ENCODE measurements at regions not wholly inside any gene's neighbourhood (a gene's known extent, or its start where the extent isn't known, plus 50 kb on each side); places are given as distances from the start of the nearest gene placed in this dataset.
"Not testable (repeated sequence)": the region's sequence is repeated elsewhere in the genome, so short reads cannot be mapped to it uniquely, and the experiment has no call there.

DNA sequence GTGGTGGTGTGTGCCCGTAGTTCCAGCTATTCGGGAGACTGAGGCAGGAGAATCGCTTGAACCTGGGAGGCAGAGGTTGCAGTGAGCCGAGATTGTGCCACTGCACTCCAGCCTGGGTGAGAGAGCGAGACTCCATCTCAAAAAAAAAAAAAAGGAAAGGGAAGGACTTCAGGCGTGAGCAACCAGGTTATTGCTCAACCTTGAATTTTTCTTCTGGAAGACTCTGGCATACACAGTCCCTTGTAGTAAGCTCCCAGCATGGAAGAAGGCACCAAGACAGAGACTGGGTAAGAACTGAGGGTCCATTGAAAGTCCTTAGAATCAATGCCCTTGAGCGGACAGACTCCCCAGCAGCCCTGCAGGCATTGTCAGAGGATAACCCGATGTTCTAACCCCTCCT lies 75.0 kb downstream of the C9orf50 start:
- in situ Hi-C loops (cut with MboI; ENCODE audit: low sequenced_read_pairs); H2BK20ac ChIP-seq (ENCODE audit: low read depth, low read length); H4K91ac ChIP-seq (ENCODE audit: insufficient read depth, low read depth, low read length); H3K9me1 ChIP-seq (ENCODE audit: insufficient read depth, low read length); H3K23ac ChIP-seq (ENCODE audit: low read depth, low read length); H3K9me3 ChIP-seq (ENCODE audit: control insufficient read depth, insufficient read depth, low read length); H4K5ac ChIP-seq (ENCODE audit: low read depth, low read length); H2BK5ac ChIP-seq (ENCODE audit: low read depth, low read length, poor library complexity, severe bottlenecking); H3K79me1 ChIP-seq (ENCODE audit: low read depth in 1 of 2, low read length in 2 of 2); H3K9ac ChIP-seq (ENCODE audit: low read depth, low read length); H3K56ac ChIP-seq (ENCODE audit: extremely low read depth, insufficient read depth, low read length); H4K20me1 ChIP-seq (ENCODE audit: insufficient read depth, low read length); CTCF ChIA-PET; ATAC-seq (ENCODE audit: low read depth); dilution Hi-C loops (cut with HindIII; ENCODE audit: low sequenced_read_pairs, unreplicated experiment); H3K36me3 ChIP-seq (ENCODE audit: control insufficient read depth, insufficient read depth, low read length); H3K4me3 ChIP-seq (ENCODE audit: insufficient read depth, low read depth, low read length); H3K4me2 ChIP-seq (ENCODE audit: low read depth, low read length); H3K27ac ChIP-seq (ENCODE audit: insufficient read depth, low read length); H2BK120ac ChIP-seq (ENCODE audit: low read depth, low read length); H4K8ac ChIP-seq (ENCODE audit: low read depth in 2 of 2, low read length in 2 of 2); H3K27me3 ChIP-seq (ENCODE audit: control insufficient read depth, insufficient read depth, low read length); BruUV-seq (replicated peaks); H2BK15ac ChIP-seq (ENCODE audit: low read depth, low read length); intact Hi-C loops (cut with micrococcal nuclease); H3K18ac ChIP-seq (ENCODE audit: low read depth, low read length); H2AFZ ChIP-seq (replicated peaks; ENCODE audit: low read length, poor library complexity); DNase-seq: not testable (repeated sequence)
- TF ChIP-seq CEBPB (IDR thresholded peaks at IDR 0.05; ENCODE audit: low read depth, low read length): 0 out of 2 replicates have a peak, but pooled peaks have one; percentile 24
- Histone ChIP-seq H3K4me1 (ENCODE audit: control insufficient read depth, insufficient read depth, low read length) (peaks cover 14% of the 10 kb centered on the region), H2AK9ac (replicated peaks; ENCODE audit: low read depth, low read length, poor library complexity) (peak overlapping the region; percentile 13), H2AK5ac (ENCODE audit: low read depth, low read length) (0 out of 2 replicates have a peak overlapping the region, but pooled peaks have one; percentile 52), H3K14ac (replicated peaks; ENCODE audit: low read depth, low read length) (0 out of 2 replicates have a peak overlapping the region, but pooled peaks have one; percentile 25), H3K4ac (ENCODE audit: low read depth, low read length) (peak overlapping the region; percentile 16; the same call in 1 of the 2 replicates)
- 100% methylated on average over 1 of the region's 8 CpGs; no CpG with 5 or more reads in 1 of the 2 experiments for WGBS, 2 experiments (ENCODE audit: extremely low coverage in 2 of 2, insufficient read length in 1 of 2)
- POLR2A ChIA-PET (ENCODE audit: unreplicated experiment): interaction anchor here (0.6 kb wide), 1 partner anchor 49 kb away, joined by 10 read pairs; no protein-coding TSS in a partner anchor
